Activated CD8-positive, alpha-beta T cell treated with anti-CD3 and anti-CD28 coated beads, Interleukin-2, amount 10 ng/mL, durations not matched to agents 7 days and 5 days (primary cell): ENCODE measurements at regions not wholly inside any gene's neighbourhood (a gene's known extent, or its start where the extent isn't known, plus 50 kb on each side); places are given as distances from the start of the nearest gene placed in this dataset.
"Not testable (repeated sequence)": the region's sequence is repeated elsewhere in the genome, so short reads cannot be mapped to it uniquely, and the experiment has no call there.

ENCODE experiments used
- ATAC-seq: fragments of 150-1000 bp; cut with Tn5 transposase; one replicate; pipeline ENCODE4 v1.10.0; 2021; ENCODE audit warnings: moderate library complexity
- CTCF ChIA-PET: fragments of 350-600 bp; sonication (Branson Sonifier 250); formaldehyde crosslinking; loops from one replicate; lab custom pipeline; 2021; ENCODE audit warnings: antibody characterized with exemption; lab: Charles Lee
- POLR2A ChIA-PET: fragments of 350-600 bp; sonication (Branson Sonifier 250); formaldehyde crosslinking; loops from one replicate; lab custom pipeline; 2021; ENCODE audit warnings: antibody characterized with exemption; lab: Charles Lee
- DNase-seq: peaks from one replicate; pipeline ENCODE4 v3.0.0-alpha.2; 2020
- H3K27ac Mint-ChIP-seq: one replicate; pipeline ENCODE4 v1.8.0; 2021; ENCODE audit warnings: mild to moderate bottlenecking, mixed read lengths
- H3K27me3 Mint-ChIP-seq: one replicate; pipeline ENCODE4 v1.8.0; 2021; ENCODE audit warnings: low read depth, mixed read lengths
- H3K36me3 Mint-ChIP-seq: one replicate; pipeline ENCODE4 v1.8.0; 2021; ENCODE audit warnings: low read depth, mixed read lengths
- H3K4me1 Mint-ChIP-seq: one replicate; pipeline ENCODE4 v1.8.0; 2021; ENCODE audit warnings: low read depth, mixed read lengths
- H3K4me3 Mint-ChIP-seq: one replicate; pipeline ENCODE4 v1.8.0; 2021; ENCODE audit warnings: mild to moderate bottlenecking, mixed read lengths
- H3K9me3 Mint-ChIP-seq: one replicate; pipeline ENCODE4 v1.8.0; 2022; ENCODE audit warnings: mixed read lengths; ENCODE audit not compliant: insufficient read depth

GRCh38 chr10:42149722-42150427, 488.5 kb downstream of the ZNF33B start:
- DNase-seq (no peak), ATAC-seq (no peak)
- Mint-ChIP-seq H3K9me3 (peaks cover 36% of the 10 kb centered on the region), H3K36me3 (peaks cover 5% of the 10 kb centered on the region), H3K4me1 (no peaks in the 10 kb centered on the region), H3K27ac (no peak overlapping the region), H3K4me3 (no peak overlapping the region), H3K27me3 (no peaks in the 10 kb centered on the region)
- POLR2A ChIA-PET: no interaction called here
- CTCF ChIA-PET: no interaction called here

GRCh38 chr10:42149027-42149700, 489.2 kb downstream of the ZNF33B start:
- ATAC-seq (no peak), DNase-seq (no peak)
- Mint-ChIP-seq H3K36me3 (peaks cover 5% of the 10 kb centered on the region), H3K27ac (no peak overlapping the region), H3K4me1 (no peaks in the 10 kb centered on the region), H3K9me3 (peaks cover 35% of the 10 kb centered on the region), H3K4me3 (no peak overlapping the region), H3K27me3 (no peaks in the 10 kb centered on the region)
- ChIA-PET CTCF (no interaction called here), POLR2A (no interaction called here)

GRCh38 chr10:42146165-42146564, 492.2 kb downstream of the ZNF33B start:
- peaks cover 45% of the 10 kb centered on the region for H3K9me3 Mint-ChIP-seq
- H3K4me1 Mint-ChIP-seq, POLR2A ChIA-PET, ATAC-seq, H3K4me3 Mint-ChIP-seq, DNase-seq, H3K27me3 Mint-ChIP-seq, H3K36me3 Mint-ChIP-seq, CTCF ChIA-PET, H3K27ac Mint-ChIP-seq: not testable (repeated sequence)

- H3K27ac Mint-ChIP-seq, H3K4me1 Mint-ChIP-seq, CTCF ChIA-PET, DNase-seq, H3K27me3 Mint-ChIP-seq, H3K4me3 Mint-ChIP-seq, POLR2A ChIA-PET, ATAC-seq, H3K36me3 Mint-ChIP-seq: not testable (repeated sequence)
- peaks cover 28% of the 10 kb centered on the region for H3K9me3 Mint-ChIP-seq
Observed at GRCh38 chr10:42138023-42138422, 500.3 kb downstream of the ZNF33B start.

- CTCF ChIA-PET: no interaction called here
Observed at GRCh38 chr10:42113158-42113450, 525.3 kb downstream of the ZNF33B start.

GRCh38 chr10:42112331-42113157, 525.8 kb downstream of the ZNF33B start:
- POLR2A ChIA-PET: no interaction called here
- H3K27me3 Mint-ChIP-seq: no peaks in the 10 kb centered on the region
- no peaks in the 10 kb centered on the region for H3K4me1 Mint-ChIP-seq
- CTCF ChIA-PET: no interaction called here
- ATAC-seq (no peak), DNase-seq (no peak)
- H3K27ac Mint-ChIP-seq: no peak overlapping the region
- no peak overlapping the region for H3K4me3 Mint-ChIP-seq
- peaks cover 19% of the 10 kb centered on the region for H3K9me3 Mint-ChIP-seq
- no peaks in the 10 kb centered on the region for H3K36me3 Mint-ChIP-seq

More at GRCh38 chr10:42113158-42113450, 525.3 kb downstream of the ZNF33B start:
- H3K4me1 Mint-ChIP-seq: no peaks in the 10 kb centered on the region
- POLR2A ChIA-PET: no interaction called here
- no peak overlapping the region for H3K27ac Mint-ChIP-seq
- H3K9me3 Mint-ChIP-seq: peaks cover 19% of the 10 kb centered on the region
- ATAC-seq (no peak), DNase-seq (no peak)
- H3K4me3 Mint-ChIP-seq: no peak overlapping the region
- no peaks in the 10 kb centered on the region for H3K27me3 Mint-ChIP-seq
- no peaks in the 10 kb centered on the region for H3K36me3 Mint-ChIP-seq

- ATAC-seq (no peak), DNase-seq (no peak)
- ChIA-PET CTCF (no interaction called here), POLR2A (no interaction called here)
- H3K27me3 Mint-ChIP-seq: no peaks in the 10 kb centered on the region
- H3K36me3 Mint-ChIP-seq: no peaks in the 10 kb centered on the region
- H3K4me3 Mint-ChIP-seq: no peak overlapping the region
- no peaks in the 10 kb centered on the region for H3K4me1 Mint-ChIP-seq
- H3K27ac Mint-ChIP-seq: no peak overlapping the region
- peaks cover 18% of the 10 kb centered on the region for H3K9me3 Mint-ChIP-seq
Observed at GRCh38 chr10:42111661-42112330, 526.6 kb downstream of the ZNF33B start.

- no peaks in the 10 kb centered on the region for H3K4me1 Mint-ChIP-seq
- H3K4me3 Mint-ChIP-seq: no peak overlapping the region
- no peaks in the 10 kb centered on the region for H3K36me3 Mint-ChIP-seq
- no peaks in the 10 kb centered on the region for H3K27me3 Mint-ChIP-seq
- no peak for ATAC-seq
- no peak for DNase-seq
- ChIA-PET POLR2A (no interaction called here), CTCF (no interaction called here)
- H3K9me3 Mint-ChIP-seq: peaks cover 14% of the 10 kb centered on the region
- H3K27ac Mint-ChIP-seq: no peak overlapping the region
Observed at GRCh38 chr10:42111076-42111475, 527.3 kb downstream of the ZNF33B start.
